ENCODE measurements at regions not wholly inside any gene's neighbourhood (a gene's known extent, or its start where the extent isn't known, plus 50 kb on each side); places are given as distances from the start of the nearest gene placed in this dataset.
"Not testable (repeated sequence)": the region's sequence is repeated elsewhere in the genome, so short reads cannot be mapped to it uniquely, and the experiment has no call there.

DNA sequence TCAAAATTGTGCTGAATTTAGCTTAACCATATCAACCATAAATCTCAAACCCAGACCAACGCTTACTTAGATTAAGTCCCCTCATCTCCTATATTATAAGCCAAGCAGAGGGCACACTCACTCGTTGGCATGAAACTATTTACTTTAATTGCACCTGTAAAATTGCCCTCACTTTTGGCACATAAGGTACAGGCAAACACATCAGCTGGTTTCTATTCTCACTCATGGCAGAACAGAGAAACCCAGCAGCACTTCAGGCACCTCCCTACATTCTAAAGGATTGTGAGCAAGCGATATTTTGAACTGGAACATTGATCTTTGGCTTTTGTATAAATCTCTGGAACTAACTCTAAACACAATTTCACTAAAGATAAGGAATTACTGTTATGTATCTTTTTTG is 845.6 kb upstream of the CDH6 start:
- Histone ChIP-seq H3K79me1 (ENCODE audit: insufficient read depth, low read depth, low read length, poor library complexity, severe bottlenecking) (no peaks in the 10 kb centered on the region), H2AK5ac (ENCODE audit: insufficient read length, low read length) (no peak overlapping the region), H4K20me1 (ENCODE audit: control insufficient read depth, insufficient read depth, insufficient read length) (no peaks in the 10 kb centered on the region), H3K79me2 (ENCODE audit: insufficient read depth, low read length) (no peaks in the 10 kb centered on the region), H2BK20ac (ENCODE audit: low read depth, low read length, poor library complexity, severe bottlenecking) (no peak overlapping the region), H3K23ac (ENCODE audit: insufficient read length, low read depth, low read length) (no peak overlapping the region), H4K5ac (ENCODE audit: insufficient read length, low read depth, low read length) (no peak overlapping the region), H3K9me3 (ENCODE audit: control insufficient read depth, low read depth, low read length) (no peaks in the 10 kb centered on the region), H2BK5ac (ENCODE audit: insufficient read length, low read length) (no peak overlapping the region), H3K56ac (ENCODE audit: insufficient read length, low read depth, low read length) (no peak overlapping the region), H3K14ac (ENCODE audit: insufficient read depth, low read length) (no peak overlapping the region), H2BK15ac (ENCODE audit: low read depth, low read length) (no peak overlapping the region), H2BK12ac (ENCODE audit: insufficient read length, low read depth, low read length) (no peak overlapping the region), H3K4ac (ENCODE audit: low read depth, low read length) (no peak overlapping the region), H4K8ac (replicated peaks; ENCODE audit: insufficient read length, low read depth, low read length) (no peak overlapping the region), H2AFZ (ENCODE audit: low read length) (no peak overlapping the region), H3K27me3 (ENCODE audit: insufficient read depth, low read length) (no peaks in the 10 kb centered on the region), H3K4me2 (ENCODE audit: insufficient read depth, insufficient read length, low read length) (no peak overlapping the region), H3T11ph (ENCODE audit: low read length) (no peak overlapping the region), H2BK120ac (ENCODE audit: low read depth, low read length, poor library complexity, severe bottlenecking) (no peak overlapping the region), H3K9ac (ENCODE audit: extremely low read depth, insufficient read length, low read length) (no peak overlapping the region), H3K18ac (ENCODE audit: insufficient read length, low read depth, low read length) (no peak overlapping the region), H3K4me1 (ENCODE audit: insufficient read depth, low read length) (no peaks in the 10 kb centered on the region), H3K27ac (ENCODE audit: insufficient read length, low read depth, low read length) (no peak overlapping the region), H4K91ac (ENCODE audit: insufficient read length, low read depth, low read length) (no peak overlapping the region), H3K23me2 (ENCODE audit: insufficient read length, low read depth, low read length, poor library complexity, severe bottlenecking) (no peaks in the 10 kb centered on the region)
- Mint-ChIP-seq H3K9me3 (peaks cover 0 to 2% of the 10 kb centered on the region in 2 experiments; a peak in 2 of 5 replicates), H3K4me3 (no peak overlapping the region), H3K4me1 (no peaks in the 10 kb centered on the region), H3K27ac (no peak overlapping the region), H3K36me3 (ENCODE audit: insufficient read depth in 1 of 3, low read depth in 3 of 3) (no peaks in the 10 kb centered on the region; a peak in 2 of 7 replicates), H3K27me3 (ENCODE audit: low read depth) (no peaks in the 10 kb centered on the region)
- WGBS (ENCODE audit: extremely low coverage, insufficient read length, low lambda C conversion rate) = no CpG with 5 or more reads among the region's 3 CpGs
- DNase-seq = no peak
- TF ChIP-seq, protein P1, sequence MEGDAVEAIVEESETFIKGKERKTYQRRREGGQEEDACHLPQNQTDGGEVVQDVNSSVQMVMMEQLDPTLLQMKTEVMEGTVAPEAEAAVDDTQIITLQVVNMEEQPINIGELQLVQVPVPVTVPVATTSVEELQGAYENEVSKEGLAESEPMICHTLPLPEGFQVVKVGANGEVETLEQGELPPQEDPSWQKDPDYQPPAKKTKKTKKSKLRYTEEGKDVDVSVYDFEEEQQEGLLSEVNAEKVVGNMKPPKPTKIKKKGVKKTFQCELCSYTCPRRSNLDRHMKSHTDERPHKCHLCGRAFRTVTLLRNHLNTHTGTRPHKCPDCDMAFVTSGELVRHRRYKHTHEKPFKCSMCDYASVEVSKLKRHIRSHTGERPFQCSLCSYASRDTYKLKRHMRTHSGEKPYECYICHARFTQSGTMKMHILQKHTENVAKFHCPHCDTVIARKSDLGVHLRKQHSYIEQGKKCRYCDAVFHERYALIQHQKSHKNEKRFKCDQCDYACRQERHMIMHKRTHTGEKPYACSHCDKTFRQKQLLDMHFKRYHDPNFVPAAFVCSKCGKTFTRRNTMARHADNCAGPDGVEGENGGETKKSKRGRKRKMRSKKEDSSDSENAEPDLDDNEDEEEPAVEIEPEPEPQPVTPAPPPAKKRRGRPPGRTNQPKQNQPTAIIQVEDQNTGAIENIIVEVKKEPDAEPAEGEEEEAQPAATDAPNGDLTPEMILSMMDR (conservative IDR thresholded peaks at IDR 0.05) = no peak

DNA sequence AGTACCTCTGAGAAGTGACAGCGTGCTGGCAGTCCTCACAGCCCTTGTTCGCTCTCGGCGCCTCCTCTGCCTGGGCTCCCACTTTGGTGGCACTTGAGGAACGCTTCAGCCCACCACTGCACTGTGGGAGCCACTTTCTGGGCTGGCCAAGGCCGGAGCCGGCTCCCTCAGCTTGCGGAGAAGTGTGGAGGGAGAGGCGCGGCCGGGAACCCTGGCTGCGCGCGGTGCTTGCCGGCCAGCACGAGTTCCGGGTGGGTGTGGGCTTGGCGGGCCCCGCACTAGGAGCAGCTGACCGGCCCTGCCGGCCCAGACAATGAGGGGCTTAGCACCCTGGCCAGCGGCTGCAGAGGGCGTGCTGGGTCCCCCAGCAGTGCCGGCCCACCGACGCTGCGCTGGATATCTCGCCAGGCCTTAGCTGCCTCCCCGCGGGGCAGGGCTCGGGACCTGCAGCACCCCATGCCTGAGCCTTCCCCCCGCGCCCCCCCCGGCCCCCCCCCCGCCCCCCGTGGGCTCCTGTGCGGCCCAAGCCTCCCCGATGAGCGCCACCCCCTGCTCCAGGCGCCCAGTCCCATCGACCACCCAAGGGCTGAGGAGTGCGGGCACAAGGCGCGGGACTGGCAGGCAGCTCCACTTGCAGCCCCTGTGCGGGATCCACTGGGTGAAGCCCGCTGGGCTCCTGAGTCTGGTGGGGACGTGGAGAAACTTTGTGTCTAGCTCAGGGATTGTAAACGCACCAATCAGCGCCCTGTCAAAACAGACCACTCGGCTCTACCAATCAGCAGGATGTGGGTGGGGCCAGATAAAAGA is 847.7 kb upstream of the CDH6 start:
- H3K9me3 Mint-ChIP-seq; H4K5ac ChIP-seq (ENCODE audit: insufficient read length, low read depth, low read length); H4K91ac ChIP-seq (ENCODE audit: insufficient read length, low read depth, low read length); H2BK12ac ChIP-seq (ENCODE audit: insufficient read length, low read depth, low read length); H3K18ac ChIP-seq (ENCODE audit: insufficient read length, low read depth, low read length); H2BK5ac ChIP-seq (ENCODE audit: insufficient read length, low read length); H3K56ac ChIP-seq (ENCODE audit: insufficient read length, low read depth, low read length); H4K20me1 ChIP-seq (ENCODE audit: control insufficient read depth, insufficient read depth, insufficient read length); H2AK5ac ChIP-seq (ENCODE audit: insufficient read length, low read length); H3K4me3 Mint-ChIP-seq; H3K79me1 ChIP-seq (ENCODE audit: insufficient read depth, low read depth, low read length, poor library complexity, severe bottlenecking); H3K9ac ChIP-seq (ENCODE audit: extremely low read depth, insufficient read length, low read length); H2AFZ ChIP-seq (ENCODE audit: low read length); DNase-seq; H3T11ph ChIP-seq (ENCODE audit: low read length); H3K4ac ChIP-seq (ENCODE audit: low read depth, low read length); H3K14ac ChIP-seq (ENCODE audit: insufficient read depth, low read length); H3K36me3 Mint-ChIP-seq (ENCODE audit: insufficient read depth in 1 of 3, low read depth in 3 of 3); H3K23me2 ChIP-seq (ENCODE audit: insufficient read length, low read depth, low read length, poor library complexity, severe bottlenecking); H2BK15ac ChIP-seq (ENCODE audit: low read depth, low read length); H2BK20ac ChIP-seq (ENCODE audit: low read depth, low read length, poor library complexity, severe bottlenecking); H3K4me1 Mint-ChIP-seq; H3K27me3 Mint-ChIP-seq (ENCODE audit: low read depth); H2BK120ac ChIP-seq (ENCODE audit: low read depth, low read length, poor library complexity, severe bottlenecking); H3K4me2 ChIP-seq (ENCODE audit: insufficient read depth, insufficient read length, low read length); H3K23ac ChIP-seq (ENCODE audit: insufficient read length, low read depth, low read length); H3K27ac Mint-ChIP-seq; H3K9me3 ChIP-seq (ENCODE audit: control insufficient read depth, low read depth, low read length); H3K79me2 ChIP-seq (ENCODE audit: insufficient read depth, low read length); H3K27me3 ChIP-seq (ENCODE audit: insufficient read depth, low read length); H4K8ac ChIP-seq (replicated peaks; ENCODE audit: insufficient read length, low read depth, low read length); H3K27ac ChIP-seq (ENCODE audit: insufficient read length, low read depth, low read length); H3K4me1 ChIP-seq (ENCODE audit: insufficient read depth, low read length): not testable (repeated sequence)
- no CpG with 5 or more reads among the region's 50 CpGs for WGBS (ENCODE audit: extremely low coverage, insufficient read length, low lambda C conversion rate)

All from H9 (cell line).